ENCODE measurements at regions not wholly inside any gene's neighbourhood (a gene's known extent, or its start where the extent isn't known, plus 50 kb on each side); places are given as distances from the start of the nearest gene placed in this dataset.

DNA sequence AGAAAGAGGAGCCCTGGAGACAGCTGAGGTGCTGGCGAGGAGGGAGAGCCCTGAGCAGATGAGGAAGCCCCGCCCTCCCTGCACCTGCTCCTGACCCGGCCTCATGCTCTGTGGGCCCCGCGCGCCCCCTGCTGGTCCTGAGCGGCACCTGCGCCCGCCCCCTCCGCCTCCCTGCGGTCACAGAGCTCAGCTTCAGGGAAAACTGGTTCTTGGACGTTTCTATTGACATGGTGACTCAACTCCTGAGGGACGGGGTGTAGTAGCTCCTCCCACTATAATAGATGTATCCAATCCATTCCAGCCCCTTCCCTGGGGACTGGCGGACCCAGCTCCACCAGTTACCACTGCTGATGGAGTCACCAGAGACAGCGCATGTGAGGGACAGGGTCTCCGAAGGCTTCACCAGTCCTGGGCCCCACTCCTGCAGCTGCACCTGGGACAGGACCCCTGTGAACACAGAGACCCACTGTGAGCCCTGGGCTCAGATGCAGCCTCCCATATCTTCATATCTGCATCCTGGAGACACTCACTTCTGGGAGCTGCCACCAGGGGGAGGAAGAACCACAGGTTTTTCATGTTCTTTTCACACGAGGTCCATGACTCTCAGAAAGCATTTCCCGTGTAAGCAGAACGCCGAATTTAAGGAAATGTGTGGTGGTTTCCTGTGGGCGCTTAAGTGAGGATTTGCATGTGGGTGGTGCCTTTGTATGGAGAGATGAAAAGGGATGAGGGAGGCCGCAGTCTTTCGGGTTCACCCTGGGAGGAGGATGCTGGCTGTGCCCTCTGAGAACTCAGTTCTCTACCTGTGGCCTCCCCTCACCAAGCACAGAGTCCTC, 1346.4 kb downstream of the TMEM121 start:
- TF ChIP-seq, protein P1, sequence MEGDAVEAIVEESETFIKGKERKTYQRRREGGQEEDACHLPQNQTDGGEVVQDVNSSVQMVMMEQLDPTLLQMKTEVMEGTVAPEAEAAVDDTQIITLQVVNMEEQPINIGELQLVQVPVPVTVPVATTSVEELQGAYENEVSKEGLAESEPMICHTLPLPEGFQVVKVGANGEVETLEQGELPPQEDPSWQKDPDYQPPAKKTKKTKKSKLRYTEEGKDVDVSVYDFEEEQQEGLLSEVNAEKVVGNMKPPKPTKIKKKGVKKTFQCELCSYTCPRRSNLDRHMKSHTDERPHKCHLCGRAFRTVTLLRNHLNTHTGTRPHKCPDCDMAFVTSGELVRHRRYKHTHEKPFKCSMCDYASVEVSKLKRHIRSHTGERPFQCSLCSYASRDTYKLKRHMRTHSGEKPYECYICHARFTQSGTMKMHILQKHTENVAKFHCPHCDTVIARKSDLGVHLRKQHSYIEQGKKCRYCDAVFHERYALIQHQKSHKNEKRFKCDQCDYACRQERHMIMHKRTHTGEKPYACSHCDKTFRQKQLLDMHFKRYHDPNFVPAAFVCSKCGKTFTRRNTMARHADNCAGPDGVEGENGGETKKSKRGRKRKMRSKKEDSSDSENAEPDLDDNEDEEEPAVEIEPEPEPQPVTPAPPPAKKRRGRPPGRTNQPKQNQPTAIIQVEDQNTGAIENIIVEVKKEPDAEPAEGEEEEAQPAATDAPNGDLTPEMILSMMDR (IDR thresholded peaks at IDR 0.05), result peak in 1 of 2 donors; percentile 35
- no peak for TF ChIP-seq POLR2AphosphoS5 (IDR thresholded peaks at IDR 0.05)
- no peak for TF ChIP-seq POLR2A (IDR thresholded peaks at IDR 0.05)
- TF ChIP-seq EP300 (IDR thresholded peaks at IDR 0.05), result no peak
